ENCODE measurements at regions not wholly inside any gene's neighbourhood (a gene's known extent, or its start where the extent isn't known, plus 50 kb on each side); places are given as distances from the start of the nearest gene placed in this dataset.

DNA sequence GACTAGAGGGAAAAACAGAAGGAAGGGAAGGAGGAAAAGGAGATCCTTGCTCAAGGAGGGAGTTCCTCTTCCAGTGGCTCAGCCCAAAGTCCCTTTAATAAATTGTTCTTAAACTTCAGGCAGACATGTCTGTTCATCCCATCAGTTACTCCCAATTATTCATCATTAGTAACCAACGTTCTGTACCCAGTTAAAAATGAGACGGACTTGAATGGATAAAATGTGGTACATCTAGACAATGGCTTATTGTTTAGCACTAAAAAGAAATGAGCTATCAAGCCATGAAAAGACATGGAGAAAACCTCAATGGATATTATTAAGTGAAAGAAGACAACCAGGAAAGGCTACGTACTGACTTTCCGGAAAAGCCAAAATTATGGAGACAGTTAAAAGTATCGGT, 50.8 kb upstream of the ACSL3 start:
- no peaks in the 10 kb centered on the region for H3K36me3 ChIP-seq
- ATAC-seq (no peak), DNase-seq (no peak)
- intact Hi-C loops (cut with DNase I) = no loop called here
- TF ChIP-seq, protein P1, sequence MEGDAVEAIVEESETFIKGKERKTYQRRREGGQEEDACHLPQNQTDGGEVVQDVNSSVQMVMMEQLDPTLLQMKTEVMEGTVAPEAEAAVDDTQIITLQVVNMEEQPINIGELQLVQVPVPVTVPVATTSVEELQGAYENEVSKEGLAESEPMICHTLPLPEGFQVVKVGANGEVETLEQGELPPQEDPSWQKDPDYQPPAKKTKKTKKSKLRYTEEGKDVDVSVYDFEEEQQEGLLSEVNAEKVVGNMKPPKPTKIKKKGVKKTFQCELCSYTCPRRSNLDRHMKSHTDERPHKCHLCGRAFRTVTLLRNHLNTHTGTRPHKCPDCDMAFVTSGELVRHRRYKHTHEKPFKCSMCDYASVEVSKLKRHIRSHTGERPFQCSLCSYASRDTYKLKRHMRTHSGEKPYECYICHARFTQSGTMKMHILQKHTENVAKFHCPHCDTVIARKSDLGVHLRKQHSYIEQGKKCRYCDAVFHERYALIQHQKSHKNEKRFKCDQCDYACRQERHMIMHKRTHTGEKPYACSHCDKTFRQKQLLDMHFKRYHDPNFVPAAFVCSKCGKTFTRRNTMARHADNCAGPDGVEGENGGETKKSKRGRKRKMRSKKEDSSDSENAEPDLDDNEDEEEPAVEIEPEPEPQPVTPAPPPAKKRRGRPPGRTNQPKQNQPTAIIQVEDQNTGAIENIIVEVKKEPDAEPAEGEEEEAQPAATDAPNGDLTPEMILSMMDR (IDR thresholded peaks at IDR 0.05) = no peak
- H3K27ac ChIP-seq = no peak overlapping the region
- no peak overlapping the region for H3K4me3 ChIP-seq
- H3K4me1 ChIP-seq = peaks cover 17% of the 10 kb centered on the region
- no peaks in the 10 kb centered on the region for H3K27me3 ChIP-seq (ENCODE audit: low read depth)
- H3K9me3 ChIP-seq = no peaks in the 10 kb centered on the region
